ENCODE measurements at regions not wholly inside any gene's neighbourhood (a gene's known extent, or its start where the extent isn't known, plus 50 kb on each side); places are given as distances from the start of the nearest gene placed in this dataset.

GRCh38 chr19:32208060-32208459, 137.3 kb upstream of the ZNF507 start:
- ChIA-PET POLR2A (no interaction called here), CTCF (interaction anchor here (1.7 kb wide), 1 partner anchor 17 kb away, joined by 11 read pairs; no protein-coding TSS in a partner anchor)
- no peak overlapping the region for H3K27ac ChIP-seq (ENCODE audit: low read depth, low read length)
- no peaks in the 10 kb centered on the region for H3K27me3 ChIP-seq (ENCODE audit: control insufficient read depth, insufficient read depth, low read length)
- no peak for TF ChIP-seq CTCF (IDR thresholded peaks at IDR 0.05; ENCODE audit: low read depth, low read length)
- H3K9me3 ChIP-seq (ENCODE audit: control insufficient read depth, insufficient read depth, low read length), result no peaks in the 10 kb centered on the region
- DNase-seq (ENCODE audit: low read depth, low spot score), result no peak
- no peak overlapping the region for H3K4me3 ChIP-seq (ENCODE audit: low read depth, low read length)

- ChIA-PET CTCF (no interaction called here), POLR2A (no interaction called here)
- DNase-seq (ENCODE audit: low read depth, low spot score), result no peak
- no peak for TF ChIP-seq CTCF (IDR thresholded peaks at IDR 0.05; ENCODE audit: low read depth, low read length)
- Histone ChIP-seq H3K9me3 (ENCODE audit: control insufficient read depth, insufficient read depth, low read length) (no peaks in the 10 kb centered on the region; the same call in 1 of the 2 replicates), H3K4me3 (ENCODE audit: low read depth, low read length) (no peak overlapping the region), H3K27ac (ENCODE audit: low read depth, low read length) (no peak overlapping the region), H3K27me3 (ENCODE audit: control insufficient read depth, insufficient read depth, low read length) (peaks cover 3% of the 10 kb centered on the region)
These were observed 126.0 kb upstream of the ZNF507 start for GRCh38 chr19:32219392-32219791.

GRCh38 chr19:32219881-32220472, 125.4 kb upstream of the ZNF507 start:
- no peak overlapping the region for H3K27ac ChIP-seq (ENCODE audit: low read depth, low read length)
- peaks cover 6% of the 10 kb centered on the region for H3K27me3 ChIP-seq (ENCODE audit: control insufficient read depth, insufficient read depth, low read length)
- ChIA-PET POLR2A (no interaction called here), CTCF (interaction anchor here (6.5 kb wide), 1 partner anchor 1552 kb away, joined by 120 read pairs; no protein-coding TSS in a partner anchor)
- H3K9me3 ChIP-seq (ENCODE audit: control insufficient read depth, insufficient read depth, low read length), result no peaks in the 10 kb centered on the region; the same call in 1 of the 2 replicates
- H3K4me3 ChIP-seq (ENCODE audit: low read depth, low read length), result no peak overlapping the region
- TF ChIP-seq CTCF (IDR thresholded peaks at IDR 0.05; ENCODE audit: low read depth, low read length), result no peak
- no peak for DNase-seq (ENCODE audit: low read depth, low spot score)

GRCh38 chr19:32220951-32221350, 124.5 kb upstream of the ZNF507 start:
- ChIA-PET CTCF (interaction anchor here (1.0 to 6.5 kb wide), 2 partner anchors 1539 to 1553 kb away, joined by 3 to 120 read pairs; no protein-coding TSS in a partner anchor), POLR2A (no interaction called here)
- H3K27ac ChIP-seq (ENCODE audit: low read depth, low read length), result no peak overlapping the region
- peaks cover 7% of the 10 kb centered on the region for H3K27me3 ChIP-seq (ENCODE audit: control insufficient read depth, insufficient read depth, low read length)
- H3K4me3 ChIP-seq (ENCODE audit: low read depth, low read length), result no peak overlapping the region
- H3K9me3 ChIP-seq (ENCODE audit: control insufficient read depth, insufficient read depth, low read length), result no peaks in the 10 kb centered on the region; the same call in 1 of the 2 replicates
- no peak for DNase-seq (ENCODE audit: low read depth, low spot score)
- no peak for TF ChIP-seq CTCF (IDR thresholded peaks at IDR 0.05; ENCODE audit: low read depth, low read length)

GRCh38 chr19:32222556-32222955, 122.9 kb upstream of the ZNF507 start:
- CTCF ChIA-PET, result interaction anchor here (1.1 to 6.5 kb wide), 5 partner anchors 9 to 1555 kb away, joined by 3 to 121 read pairs (median 15); no protein-coding TSS in a partner anchor

More at GRCh38 chr19:32222556-32222955, 122.9 kb upstream of the ZNF507 start:
- peaks cover 7% of the 10 kb centered on the region for H3K27me3 ChIP-seq (ENCODE audit: control insufficient read depth, insufficient read depth, low read length)
- H3K9me3 ChIP-seq (ENCODE audit: control insufficient read depth, insufficient read depth, low read length), result no peaks in the 10 kb centered on the region; the same call in 1 of the 2 replicates
- TF ChIP-seq CTCF (IDR thresholded peaks at IDR 0.05; ENCODE audit: low read depth, low read length), result no peak
- H3K4me3 ChIP-seq (ENCODE audit: low read depth, low read length), result no peak overlapping the region
- no peak overlapping the region for H3K27ac ChIP-seq (ENCODE audit: low read depth, low read length)
- POLR2A ChIA-PET, result no interaction called here
- DNase-seq (ENCODE audit: low read depth, low spot score), result no peak

All from AG04450 (cell line).